AML-193 (cell line): ENCODE measurements at regions not wholly inside any gene's neighbourhood (a gene's known extent, or its start where the extent isn't known, plus 50 kb on each side); places are given as distances from the start of the nearest gene placed in this dataset.

Source experiments
- DNase-seq, 2 experiments: peaks; one replicate each; lab custom pipeline; 2025; lab: John Stamatoyannopoulos, UW

- no peak for DNase-seq
Measured at GRCh38 chr15:97694456-97694855, 266.0 kb upstream of the ARRDC4 start.

GRCh38 chr15:97703400-97703799 lies 257.1 kb upstream of the ARRDC4 start:
- DNase-seq, result no peak

GRCh38 chr15:97706059-97706458 lies 254.4 kb upstream of the ARRDC4 start:
- no peak for DNase-seq

DNA sequence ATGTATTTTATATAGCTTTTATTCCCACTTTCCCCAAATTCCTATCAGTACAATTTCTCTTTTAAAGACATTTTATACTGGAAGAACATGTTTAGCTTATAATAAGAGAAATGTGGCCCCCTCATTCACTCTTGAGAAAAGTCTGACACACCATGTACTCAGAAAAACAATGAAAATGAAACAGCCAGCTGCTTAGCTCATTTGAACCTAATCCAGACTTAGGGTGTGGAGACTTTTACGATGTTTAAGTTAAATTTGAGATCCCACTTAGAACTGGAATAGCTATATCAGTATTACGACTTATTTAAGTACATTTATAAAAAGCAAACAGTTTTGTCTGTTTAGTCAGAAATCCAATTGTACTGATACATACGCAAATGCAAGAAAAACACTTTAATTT lies 252.3 kb upstream of the ARRDC4 start:
- DNase-seq, result no peak

DNA sequence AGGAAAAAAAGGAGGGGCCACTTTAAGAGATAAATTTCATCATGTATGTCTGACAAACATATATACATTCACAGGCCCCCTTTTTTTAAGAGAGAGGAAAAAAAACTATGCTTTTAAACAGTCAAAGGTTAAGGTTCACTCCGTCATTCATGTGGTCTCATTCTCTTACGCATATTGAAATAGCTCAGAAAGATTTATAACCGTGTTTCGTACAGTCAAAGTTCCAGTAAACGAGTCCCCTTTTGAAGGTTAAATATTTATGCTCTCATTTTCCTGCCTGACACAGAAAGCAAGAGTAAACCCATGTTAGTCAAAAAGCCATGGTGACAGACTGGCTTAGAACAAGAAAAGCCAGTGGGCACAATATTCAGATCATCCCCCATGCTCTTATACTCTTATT lies 248.0 kb upstream of the ARRDC4 start:
- no peak for DNase-seq

GRCh38 chr15:97717806-97718205 lies 242.7 kb upstream of the ARRDC4 start:
- no peak for DNase-seq

- DNase-seq, result no peak
Measured at GRCh38 chr15:97718509-97718908, 242.0 kb upstream of the ARRDC4 start.

DNA sequence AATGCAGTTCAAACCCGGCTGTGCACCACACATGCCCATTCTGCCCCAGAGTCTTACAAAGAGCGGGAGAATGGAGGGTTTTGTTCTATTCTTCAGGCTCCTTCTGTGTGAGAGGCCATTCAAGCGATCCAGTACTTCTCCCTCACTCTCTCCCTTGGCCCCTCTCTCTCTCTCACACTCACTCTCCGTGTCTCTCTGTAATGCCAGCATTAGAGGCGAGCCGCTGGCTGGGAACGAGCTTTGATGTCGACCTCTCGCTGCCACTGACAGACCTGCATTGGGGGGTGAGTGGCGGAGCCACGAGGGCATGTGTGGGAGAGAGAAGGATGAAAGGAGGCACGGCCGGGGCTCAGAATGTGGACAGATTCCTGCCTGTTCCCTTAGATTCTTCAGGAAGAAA lies 231.7 kb upstream of the ARRDC4 start:
- no peak for DNase-seq

- DNase-seq, result no peak
Measured at GRCh38 chr15:97729270-97729669, 231.2 kb upstream of the ARRDC4 start.

DNA sequence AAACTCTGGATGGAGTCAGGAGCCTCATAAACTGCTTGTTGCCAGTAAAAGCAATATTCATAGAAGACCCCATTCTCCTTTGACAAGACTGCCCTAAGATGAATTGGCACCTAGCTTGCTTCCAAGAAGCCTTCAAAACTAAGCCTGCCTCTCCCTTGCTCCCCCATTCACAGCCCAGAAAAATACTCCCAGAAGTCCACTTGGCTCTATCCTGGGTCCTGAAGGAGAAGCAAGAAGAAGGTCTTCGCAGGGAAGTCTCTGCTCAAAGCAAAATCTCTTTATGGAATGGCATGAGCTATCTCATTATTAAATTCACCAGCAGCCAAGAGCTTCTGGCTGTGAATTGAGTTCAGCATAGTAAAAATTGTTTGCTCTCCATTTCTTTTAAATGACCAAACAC lies 230.2 kb upstream of the ARRDC4 start:
- DNase-seq, result no peak

DNA sequence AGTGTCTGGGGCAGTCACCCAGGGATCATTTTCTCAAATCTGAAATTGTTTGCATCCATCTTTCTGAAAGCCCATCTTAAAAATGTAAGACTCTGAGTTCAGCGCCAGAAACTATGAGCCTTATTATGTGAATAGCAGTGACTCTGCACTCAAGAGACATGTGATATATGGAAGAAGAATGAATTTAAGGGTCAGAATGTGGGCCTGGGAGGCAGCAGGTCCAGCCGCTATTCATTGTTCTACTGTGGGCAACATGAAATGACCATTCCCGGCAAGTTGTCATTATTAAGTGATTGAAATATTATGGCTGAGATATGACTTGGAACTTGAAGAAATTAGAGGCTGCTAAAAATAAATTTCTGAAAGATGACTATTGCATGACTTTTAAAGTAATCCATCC lies 228.6 kb upstream of the ARRDC4 start:
- DNase-seq, result no peak

DNA sequence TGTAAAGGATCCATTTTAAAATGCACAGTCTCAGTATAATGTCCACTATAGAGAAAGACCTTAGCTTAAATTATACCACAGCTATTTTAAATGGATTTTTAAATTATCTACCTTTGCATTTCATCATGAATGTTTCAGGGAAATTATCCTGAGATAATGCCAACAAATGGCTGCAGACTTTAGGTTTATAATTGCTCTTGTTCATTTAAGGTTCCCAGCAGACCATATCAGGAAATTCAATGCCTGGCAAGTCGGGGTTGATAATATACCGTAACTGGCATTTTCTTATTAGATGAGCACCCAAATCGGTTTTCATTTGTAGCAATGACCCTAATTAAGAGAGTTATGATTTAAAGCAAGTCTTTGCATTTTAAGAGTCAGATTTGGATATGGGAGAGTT lies 227.1 kb upstream of the ARRDC4 start:
- no peak for DNase-seq

- no peak for DNase-seq
Measured at GRCh38 chr15:97736748-97737147, 223.8 kb upstream of the ARRDC4 start.

DNA sequence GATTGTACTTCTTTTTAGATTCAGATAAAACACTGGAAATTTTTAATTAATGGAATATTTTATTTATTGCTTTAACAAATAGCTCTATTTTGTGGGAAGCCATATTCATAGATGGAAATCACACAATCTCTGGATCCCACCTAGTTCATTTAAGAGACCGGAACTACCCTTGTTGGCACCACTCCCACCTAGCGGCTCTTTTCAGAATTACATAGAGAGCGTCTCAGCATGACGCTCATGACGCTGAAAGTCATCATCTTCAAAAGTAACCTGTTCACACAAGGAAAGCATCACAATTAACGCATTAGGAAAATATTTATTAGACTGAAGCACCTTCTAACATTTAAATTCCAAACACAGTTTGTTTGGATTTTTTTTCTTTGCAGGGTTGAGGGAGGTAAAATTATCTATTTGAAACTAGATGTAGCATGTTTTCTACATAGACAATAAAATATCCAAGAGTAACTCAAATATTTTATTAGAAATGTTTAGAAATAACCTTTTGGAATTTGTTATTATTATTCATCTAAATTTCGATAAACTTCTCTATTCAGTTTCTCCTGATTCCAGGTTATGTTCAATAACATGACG lies 214.9 kb upstream of the ARRDC4 start:
- DNase-seq, result peak; percentile 13 to 32

DNA sequence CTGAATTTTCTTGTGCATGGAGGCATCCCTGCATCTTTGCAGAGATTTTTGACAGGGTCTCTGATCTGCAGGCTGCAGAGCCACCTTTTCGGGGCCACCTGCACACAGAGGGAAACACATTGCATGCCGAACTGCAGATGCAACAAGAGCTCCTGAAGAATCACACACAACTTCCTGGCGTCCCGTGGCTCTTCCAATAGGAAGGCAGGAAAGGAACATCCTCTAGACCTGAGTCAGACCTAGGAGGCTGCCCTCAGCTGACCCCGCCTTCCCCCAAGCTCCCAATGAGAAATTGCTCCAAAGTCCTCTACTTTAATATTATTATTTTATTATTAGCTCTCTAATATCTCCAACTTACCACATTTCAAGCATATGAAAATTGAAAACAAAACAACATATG lies 213.2 kb upstream of the ARRDC4 start:
- no peak for DNase-seq

- no peak for DNase-seq
Measured at GRCh38 chr15:97748576-97748975, 211.9 kb upstream of the ARRDC4 start.

DNA sequence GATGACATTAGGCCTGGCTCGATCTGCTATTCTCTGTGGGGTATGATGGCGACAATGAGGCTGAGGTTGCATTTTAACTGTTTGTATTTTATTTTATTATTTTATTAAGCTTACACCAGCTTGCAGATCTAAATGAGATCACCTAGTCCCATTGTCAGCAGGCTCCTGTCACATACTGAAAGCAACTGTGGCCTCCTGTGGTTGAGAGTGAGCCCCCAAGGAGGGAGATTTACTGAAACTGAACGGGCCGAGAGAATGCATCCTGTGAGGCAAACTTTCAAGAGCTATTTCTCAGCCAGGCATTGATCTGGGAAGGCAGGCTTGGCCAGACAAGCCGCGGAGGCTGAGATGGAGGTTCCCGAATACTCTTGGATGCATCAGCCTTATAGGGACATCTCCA lies 210.4 kb upstream of the ARRDC4 start:
- no peak for DNase-seq

- DNase-seq, result no peak
Measured at GRCh38 chr15:97755726-97756125, 204.8 kb upstream of the ARRDC4 start.

GRCh38 chr15:97759363-97759762 lies 201.1 kb upstream of the ARRDC4 start:
- peak; percentile 11 to 30 for DNase-seq

DNA sequence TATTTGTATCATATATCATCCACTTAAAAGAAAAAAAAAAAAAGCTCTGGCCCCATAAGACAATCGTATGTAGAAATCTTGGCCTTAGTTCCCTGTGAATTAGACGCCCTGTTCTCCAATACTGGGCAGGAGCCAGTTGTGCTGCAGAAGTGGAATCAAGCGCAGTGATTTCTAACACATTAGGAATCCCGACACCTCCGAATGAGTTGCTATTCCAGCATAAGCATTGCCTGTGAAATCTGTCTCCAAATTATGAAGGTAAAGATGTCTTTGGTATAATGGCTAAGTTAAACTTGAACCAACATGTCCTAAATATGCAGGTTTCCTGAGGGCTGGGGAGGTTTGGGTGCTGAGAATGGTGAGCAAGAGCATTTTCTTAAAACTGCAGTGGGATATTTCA lies 199.4 kb upstream of the ARRDC4 start:
- no peak for DNase-seq

GRCh38 chr15:97783240-97783639 lies 177.3 kb upstream of the ARRDC4 start:
- no peak for DNase-seq

DNA sequence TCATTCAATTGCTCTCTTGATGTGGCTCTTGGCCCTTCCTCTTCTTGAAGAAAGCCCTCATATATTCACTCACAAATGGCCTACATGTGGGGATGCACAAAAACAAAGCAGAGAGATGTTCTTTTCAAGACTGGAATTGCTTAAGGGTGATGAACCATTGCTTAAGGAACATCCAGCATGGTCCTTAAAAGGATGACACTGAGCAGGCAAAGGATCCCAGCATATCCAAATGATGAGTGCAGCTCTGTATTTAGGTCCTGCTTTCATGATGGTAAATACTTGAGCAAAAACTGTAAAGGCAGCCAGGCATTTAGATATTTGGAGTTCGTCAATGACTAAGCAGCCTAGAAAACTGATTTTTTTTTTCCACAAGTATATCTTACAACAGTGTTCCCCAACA lies 173.8 kb upstream of the ARRDC4 start:
- no peak for DNase-seq

DNA sequence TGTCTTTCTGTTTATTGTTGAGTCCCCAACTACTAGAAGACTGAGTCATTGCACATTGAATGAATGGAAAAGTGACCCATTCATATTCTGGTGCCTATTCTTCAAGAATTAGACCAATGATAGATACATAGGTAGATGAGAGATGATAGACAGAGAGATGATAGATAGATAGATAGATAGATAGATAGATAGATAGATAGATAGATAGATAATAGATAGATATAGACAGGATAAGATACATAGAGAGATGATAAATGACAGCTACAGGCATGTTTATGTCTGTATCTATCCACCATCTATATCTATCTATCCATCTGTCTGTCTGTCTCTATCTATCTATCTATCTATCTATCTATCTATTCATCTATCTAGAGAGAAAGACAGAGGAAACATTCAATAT lies 170.3 kb upstream of the ARRDC4 start:
- DNase-seq, result no peak

- no peak for DNase-seq
Measured at GRCh38 chr15:97791824-97792792, 168.4 kb upstream of the ARRDC4 start.
